HG02642 (cell line): ENCODE measurements at regions not wholly inside any gene's neighbourhood (a gene's known extent, or its start where the extent isn't known, plus 50 kb on each side); places are given as distances from the start of the nearest gene placed in this dataset.
A peak's percentile ranks its signal among the peaks of the same experiment; 100 is the strongest.
"Not testable (repeated sequence)": the region's sequence is repeated elsewhere in the genome, so short reads cannot be mapped to it uniquely, and the experiment has no call there.

Source experiments
- ATAC-seq: cut with Tn5 transposase; IDR thresholded peaks from one replicate; pipeline ENCODE4 v1.9.1; 2021; ENCODE audit warnings: mild to moderate bottlenecking; ENCODE audit not compliant: unreplicated experiment, poor library complexity

DNA sequence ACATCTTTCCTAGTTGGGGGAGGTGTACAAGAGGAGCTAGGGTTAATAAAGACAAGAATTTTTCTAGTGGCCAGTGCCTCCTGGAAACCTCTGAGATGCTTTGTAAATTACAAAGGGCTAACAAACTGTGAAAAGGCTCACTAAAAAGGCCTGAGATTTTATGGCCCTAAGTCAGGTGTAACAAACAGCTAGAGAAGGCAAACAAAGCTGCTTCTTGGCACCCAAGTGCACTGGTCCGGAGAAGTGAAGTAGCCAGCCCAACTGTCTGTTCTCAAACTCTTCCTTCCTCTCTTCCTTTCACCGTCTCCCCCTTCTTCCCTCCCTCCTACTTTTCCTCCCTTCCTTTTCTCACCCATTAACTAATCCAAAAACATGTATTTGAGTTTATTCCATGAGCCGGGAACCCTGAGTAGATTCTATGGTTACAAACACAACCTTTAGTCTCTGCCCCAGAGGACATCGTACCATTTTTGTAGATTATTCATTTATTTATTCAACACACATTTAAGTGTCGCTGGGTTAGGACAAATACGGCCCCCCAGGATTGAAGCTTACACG is 143.4 kb upstream of the PCGF5 start:
- ATAC-seq, result no peak

DNA sequence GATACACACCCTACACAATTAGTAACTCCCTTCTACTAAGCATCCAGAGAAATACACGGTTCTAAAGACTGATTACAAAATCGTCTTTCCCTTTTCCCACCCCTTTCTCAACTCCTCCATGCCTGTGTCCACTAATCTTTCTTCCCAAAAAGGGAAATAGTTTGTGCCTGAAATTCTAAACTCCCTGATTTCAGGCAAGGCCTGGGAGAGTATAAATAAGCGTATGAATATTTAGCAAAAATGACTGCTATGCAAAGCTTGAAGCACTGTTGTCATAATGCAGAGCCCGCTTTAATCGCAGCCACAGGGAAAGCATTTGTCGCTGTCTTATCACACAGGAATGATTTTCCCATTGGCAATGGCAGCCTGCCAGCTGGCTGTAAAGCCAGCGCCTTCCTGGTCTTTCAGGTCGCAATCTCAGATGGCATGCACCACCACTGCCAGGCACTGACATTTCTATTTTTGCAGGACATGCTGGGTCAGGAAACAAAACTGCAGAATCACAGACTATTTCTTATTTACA is 142.9 kb upstream of the PCGF5 start:
- no peak for ATAC-seq

DNA sequence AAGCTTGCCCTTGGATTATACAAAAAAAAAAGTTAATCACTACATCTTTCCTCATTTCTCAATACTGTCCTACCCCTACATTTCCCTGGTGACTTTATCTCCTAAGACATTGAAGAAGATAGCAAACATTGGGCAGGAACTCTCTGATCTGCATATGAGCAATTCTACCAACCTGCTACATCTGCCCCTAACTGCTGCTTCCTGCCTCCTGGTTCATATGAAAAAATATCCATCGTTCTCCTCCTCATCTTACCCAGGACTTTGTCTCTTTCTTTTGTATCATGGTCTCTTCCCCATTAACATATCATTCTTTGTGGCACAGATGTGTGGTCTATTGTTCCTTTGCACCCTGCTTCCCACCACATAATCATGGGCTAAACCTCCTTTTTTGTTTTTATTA is 139.7 kb upstream of the PCGF5 start:
- no peak for ATAC-seq

DNA sequence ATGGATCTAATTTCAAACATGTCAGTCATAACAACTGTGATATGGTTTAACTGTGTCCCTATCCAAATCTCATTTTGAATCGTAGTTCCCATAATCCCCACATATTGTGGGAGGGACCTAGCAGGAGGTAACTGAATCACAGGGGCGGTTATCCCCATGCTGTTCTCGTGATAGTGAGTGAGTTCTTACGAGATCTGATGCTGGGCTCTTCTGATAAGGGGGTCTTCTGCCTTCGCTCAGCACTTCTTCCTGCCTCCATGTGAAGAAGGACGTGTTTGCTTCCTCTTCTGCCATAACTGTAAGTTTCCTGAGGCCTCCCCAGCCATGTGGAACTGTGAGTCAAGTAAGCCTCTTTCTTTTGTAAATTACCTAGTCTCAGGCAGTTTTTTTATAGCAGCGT is 138.0 kb upstream of the PCGF5 start:
- no peak for ATAC-seq

DNA sequence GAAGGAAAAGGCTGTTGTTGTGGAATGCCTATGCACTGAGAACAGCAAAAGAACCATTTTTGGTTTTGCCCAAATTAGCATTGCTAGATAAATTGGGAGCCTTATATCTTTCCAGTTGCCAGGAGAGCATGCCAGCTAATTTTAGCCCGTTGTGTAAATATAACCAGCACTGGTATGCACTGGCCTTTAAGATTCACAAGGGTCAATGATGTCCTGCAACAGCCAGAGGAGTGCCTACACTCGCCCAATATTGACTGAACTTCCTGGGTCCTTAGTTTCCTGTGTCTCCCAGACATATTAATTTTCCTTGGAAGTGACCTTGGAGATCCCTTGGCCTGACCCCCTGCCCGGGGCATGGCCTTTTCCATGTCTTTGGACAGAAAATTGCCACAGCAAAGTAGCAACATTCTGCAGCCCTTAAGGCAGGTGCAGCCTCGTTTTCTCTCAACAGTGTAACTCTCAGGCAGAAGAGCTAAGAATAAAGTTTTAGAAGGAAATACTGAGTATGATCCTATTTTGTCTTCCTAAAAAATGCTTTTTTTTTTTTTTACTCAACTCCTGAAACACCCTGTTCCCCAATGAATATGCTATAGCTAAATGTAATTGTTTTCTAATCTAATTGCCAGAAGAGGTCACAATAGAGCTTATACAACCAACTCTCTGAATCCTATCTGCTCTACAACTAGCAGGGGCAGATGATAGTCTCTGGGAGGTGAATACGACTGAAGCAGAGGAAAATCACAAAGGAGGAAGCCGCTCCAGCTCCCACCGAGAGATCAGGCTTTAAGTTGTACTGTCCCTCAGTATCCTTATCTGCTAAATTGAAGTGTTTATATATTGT is 131.9 kb upstream of the PCGF5 start:
- no peak for ATAC-seq

DNA sequence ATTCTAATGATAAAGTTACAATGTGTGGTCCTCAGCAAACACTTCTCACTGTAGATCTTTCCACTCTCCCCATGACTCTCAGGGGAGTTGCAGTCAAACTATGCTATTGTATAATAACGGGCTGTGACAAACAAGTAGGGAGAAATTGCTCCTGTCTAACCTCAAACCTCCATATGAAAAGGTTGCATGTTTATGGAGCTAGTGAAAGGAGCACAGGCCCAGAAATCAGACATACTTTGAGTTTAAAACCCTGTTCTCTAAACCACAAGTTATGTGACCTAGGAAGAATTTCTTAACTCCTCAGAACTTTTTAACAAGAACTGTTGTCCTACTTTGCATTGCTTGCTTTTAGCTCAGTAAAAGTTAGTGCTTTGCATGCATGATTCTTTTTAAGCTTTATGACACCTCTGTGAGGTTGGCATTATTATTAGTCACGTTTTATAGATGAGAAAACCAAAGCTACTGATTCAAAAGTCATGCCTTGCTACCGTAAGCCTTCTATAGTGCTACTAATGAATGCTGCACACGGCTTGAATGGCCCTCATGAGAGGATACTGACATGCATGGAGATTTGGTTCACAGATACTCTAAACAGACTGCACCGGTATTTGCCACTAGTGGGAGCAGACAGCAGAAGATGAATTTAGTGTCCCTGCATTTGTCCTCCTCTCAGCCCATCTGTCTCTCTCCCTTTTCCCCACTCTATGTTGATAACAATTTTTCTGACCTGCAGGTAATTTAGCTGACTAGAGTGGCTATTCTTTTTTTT is 129.5 kb upstream of the PCGF5 start:
- no peak for ATAC-seq

DNA sequence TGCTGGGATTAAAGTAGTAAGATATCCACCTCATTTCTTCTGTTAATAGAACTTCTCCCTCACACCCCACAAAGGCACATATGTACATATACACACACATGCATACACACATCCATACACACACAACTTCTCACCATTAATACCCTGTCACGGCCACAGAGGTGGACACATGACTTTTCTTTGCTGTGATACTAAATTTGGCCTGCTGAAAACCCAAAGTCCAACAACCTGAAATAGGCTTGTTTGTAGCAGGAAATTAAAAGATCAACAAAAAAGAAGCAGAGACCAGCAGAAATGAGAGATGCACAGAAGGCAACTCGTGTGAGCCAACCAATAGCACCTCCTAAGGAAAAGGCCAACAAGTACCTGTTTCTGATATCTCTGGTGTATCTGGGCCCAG is 128.7 kb upstream of the PCGF5 start:
- no peak for ATAC-seq

DNA sequence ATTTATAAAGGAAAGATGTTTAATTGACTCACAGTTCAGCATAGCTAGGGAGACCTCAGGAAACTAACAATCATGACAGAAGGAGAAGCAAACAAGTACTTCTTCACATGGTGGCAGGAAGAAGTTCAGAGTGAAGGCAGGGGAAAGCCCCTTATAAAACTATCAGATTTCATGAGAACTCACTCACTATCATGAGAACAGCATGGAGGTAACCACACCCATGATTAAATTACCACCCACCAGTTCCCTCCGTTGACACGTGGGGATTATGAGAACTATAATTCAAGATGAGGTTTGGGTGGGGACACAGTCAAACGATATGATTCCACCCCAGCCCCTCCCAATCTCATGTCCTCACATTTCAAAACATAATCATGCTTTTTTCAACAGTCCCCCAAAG is 124.2 kb upstream of the PCGF5 start:
- no peak for ATAC-seq

DNA sequence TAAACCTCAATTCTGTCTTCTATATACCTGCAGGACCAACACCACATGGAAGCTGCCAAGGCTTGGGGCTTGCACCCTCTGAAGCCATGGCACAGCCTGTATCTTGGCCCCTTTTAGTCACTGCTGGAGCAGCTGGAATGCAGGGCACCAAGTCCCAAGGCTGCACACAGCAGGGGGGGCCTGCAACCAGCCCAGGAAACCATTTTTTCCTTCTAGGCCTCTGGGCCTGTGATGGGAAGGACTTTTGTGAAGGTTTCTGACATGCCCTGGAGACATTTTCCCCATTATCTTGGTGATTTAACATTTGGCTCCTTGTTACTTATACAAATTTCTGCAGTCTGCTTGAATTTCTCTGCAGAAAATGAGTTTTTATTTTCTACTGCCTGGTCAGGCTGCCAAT is 123.2 kb upstream of the PCGF5 start:
- ATAC-seq, result no peak

DNA sequence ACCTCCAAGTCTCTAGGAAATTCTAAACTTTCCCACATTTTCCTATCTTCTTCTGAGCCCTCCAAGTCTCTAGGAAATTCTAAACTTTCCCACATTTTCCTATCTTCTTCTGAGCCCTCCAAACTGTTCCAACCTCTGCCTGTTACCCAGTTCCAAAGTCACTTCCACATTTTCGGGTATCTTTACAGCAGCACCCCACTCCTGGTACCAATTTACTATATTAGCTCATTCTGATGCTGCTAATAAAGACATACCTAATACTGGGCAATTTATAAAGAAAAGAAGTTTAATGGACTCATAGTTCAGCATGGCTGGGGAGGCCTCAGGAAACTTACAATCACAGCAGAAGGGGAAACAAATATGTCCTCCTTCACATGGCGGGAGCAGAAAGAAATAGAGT is 122.4 kb upstream of the PCGF5 start:
- not testable (repeated sequence) for ATAC-seq

DNA sequence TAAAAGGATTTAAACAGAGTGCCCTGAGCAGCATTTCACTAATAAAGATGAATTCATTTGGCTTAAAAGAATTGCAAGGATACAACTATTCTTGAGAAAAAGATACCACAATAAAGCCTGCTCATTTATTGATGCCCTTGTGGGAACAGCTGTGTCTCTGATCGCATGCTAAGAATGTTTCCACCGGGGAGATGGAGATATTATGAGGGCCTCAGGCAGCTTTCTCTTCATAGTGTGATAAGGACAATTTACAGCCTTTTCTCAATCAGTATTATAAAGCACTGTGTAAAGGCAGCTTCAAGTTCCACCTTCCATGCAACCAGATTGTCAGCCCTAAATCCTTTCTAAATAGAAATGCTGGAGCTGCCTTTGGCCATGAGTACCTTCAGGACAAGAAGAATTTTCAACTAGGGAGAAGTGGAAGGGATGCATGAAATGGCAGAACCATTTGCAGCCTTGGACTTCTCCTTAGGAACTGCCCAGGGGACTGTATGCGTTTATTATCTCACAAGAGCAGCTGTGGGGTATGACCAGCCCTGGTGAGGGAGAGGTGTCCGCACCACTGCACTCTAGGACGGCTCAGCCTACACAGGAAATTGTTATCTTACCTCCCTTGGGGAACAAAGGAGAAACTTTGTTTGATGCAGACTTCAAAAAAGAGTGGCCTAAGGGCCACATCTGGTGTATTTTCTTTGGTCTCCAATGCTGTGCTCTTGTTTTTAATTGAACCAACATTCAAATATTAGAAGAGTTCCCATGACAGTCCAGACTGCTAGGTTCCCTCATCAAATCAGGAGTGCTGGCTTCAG is 116.9 kb upstream of the PCGF5 start:
- peak; percentile 75 for ATAC-seq

DNA sequence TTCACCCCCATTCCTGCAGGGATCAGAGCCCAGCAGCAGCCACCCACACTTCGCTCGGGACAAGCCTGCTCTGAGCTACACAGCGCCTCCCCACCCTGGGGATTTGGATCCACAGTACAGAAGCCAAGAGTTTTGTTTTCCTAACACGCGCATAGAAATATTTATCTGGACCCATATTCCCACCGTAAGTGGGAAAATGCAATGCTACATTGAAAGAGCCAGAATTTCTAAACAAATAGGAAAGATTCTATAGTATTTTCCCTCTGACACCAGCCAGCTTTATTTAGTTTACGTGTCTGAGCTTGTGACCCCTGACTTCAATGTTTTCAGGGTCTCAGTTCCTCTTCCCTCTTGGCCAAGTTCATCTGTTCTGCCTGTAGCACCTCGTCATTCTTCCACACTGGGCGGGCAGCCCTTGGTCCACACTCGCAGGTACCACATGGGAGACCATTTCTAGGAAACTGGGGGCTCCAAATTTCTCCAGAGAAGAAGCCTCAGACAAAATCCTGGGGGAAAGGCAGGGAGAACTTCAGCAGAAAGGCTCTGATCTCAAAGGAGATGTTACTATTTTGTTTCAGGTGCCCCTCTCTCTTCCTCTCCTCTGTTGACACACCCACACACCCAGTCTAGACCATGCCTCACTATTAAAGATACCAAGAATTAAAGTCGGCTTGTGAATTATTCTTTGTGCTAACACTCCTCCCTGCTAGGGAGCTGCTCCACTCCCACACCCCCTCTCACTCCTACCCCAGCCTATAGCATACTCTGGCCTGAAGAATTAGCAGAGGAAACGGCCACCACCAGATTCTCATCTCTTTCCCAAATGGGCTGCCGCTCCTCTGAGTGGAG is 116.0 kb upstream of the PCGF5 start:
- peak; percentile 29 for ATAC-seq

DNA sequence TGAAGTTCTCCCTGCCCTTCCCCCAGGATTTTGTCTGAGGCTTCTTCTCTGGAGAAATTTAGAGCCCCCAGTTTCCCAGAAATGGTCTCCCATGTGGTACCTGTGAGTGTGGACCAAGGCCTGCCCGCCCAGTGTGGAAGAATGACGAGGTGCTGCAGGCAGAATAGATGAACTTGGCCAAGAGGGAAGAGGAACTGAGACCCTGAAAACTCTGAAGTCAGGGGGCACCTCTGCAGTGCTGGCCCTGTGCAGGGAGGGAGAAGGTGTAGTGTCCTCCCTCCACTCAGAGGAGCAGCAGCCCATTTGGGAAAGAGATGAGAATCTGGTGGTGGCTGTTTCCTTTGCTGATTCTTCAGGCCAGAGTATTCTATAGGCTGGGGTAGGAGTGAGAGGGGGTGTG is 115.2 kb upstream of the PCGF5 start:
- no peak for ATAC-seq

DNA sequence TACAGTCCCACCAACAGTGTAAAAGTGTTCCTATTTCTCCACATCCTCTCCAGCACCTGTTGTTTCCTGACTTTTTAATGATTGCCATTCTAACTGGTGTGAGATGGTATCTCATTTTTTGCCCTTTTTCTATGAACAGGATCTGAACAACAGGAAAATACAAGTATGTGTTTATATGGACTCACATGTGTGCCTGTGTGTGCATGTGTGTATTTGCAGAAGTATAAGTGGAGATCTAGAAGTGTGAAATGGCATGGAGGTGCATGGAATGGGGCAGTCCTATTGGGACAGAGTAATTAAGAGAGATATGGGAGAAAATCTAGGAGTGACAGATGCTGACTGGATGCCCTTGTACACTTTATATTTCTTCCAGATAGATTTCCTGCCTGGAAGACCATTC is 111.6 kb upstream of the PCGF5 start:
- ATAC-seq, result no peak

DNA sequence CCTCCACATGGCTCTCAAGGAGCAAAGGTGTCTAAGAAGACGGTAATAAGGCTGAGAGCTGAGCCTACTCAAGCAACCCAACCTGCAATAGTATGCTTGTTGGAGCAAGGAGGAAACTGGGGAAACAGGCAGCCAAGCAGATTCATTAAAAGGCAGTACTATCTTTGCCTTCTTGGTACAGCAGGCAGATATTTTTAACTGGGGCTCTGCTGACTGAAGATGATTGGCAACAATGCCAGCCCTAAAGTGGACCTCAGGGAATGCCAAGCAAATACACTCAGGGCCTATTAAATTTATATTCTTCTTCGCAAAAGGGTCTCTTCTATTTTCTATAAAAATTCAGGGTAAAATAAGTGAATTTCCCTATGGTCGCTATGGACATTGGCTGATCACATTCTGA is 109.4 kb upstream of the PCGF5 start:
- no peak for ATAC-seq

DNA sequence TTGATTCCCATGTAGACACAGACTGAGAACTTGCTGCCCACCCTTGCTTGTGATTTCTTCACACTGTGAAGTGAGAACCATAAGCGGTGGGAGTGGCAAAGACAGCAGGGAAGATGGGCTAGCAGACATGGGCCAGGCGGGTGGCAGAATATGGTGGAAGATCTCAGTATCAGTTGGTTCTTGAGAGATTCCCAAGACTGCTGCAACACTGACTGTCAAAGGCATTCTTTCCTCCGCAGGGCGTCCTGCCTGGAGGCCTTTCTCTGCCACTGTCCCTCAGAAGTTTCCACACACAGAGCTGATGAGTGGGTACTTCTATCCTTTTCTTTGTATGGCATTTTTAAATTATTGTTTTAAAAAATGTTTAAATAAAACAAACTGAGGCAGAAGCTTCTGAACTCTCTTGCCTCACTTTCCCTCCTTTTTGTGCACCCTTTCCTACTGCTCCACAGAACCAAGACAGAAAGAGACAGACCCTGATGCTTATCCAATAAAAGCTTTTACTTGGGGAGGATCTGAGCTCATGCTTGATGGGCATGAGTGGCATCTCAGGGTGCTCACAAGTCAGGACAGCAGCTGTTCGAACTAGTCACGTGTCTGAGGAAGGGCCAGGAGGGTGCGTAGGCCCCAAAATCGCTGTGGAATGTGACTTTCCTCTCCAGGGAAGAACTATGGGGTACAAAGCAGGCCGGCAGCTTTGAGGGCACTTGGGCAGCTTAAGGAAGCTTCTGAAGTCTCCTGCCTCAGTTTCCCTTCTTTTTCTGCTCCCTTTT is 104.7 kb upstream of the PCGF5 start:
- no peak for ATAC-seq

DNA sequence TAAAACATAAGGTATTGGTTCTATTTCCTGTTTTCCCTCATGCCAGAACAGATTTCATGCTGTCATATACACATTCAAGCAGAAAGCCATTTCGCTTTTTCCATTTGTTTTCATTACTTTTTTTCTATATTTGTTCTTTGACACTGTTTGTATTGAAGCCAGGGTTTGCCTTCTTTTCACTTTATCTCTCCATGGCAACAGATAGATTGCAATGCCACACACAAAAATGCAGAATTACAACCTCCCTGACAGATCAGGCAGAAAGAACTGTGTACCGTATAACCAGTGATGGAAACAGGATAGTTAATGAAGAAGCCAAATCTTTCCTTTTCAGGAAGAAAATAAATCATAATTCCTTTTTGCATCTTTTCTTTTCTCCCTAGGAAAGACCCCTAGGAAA is 103.0 kb upstream of the PCGF5 start:
- no peak for ATAC-seq

DNA sequence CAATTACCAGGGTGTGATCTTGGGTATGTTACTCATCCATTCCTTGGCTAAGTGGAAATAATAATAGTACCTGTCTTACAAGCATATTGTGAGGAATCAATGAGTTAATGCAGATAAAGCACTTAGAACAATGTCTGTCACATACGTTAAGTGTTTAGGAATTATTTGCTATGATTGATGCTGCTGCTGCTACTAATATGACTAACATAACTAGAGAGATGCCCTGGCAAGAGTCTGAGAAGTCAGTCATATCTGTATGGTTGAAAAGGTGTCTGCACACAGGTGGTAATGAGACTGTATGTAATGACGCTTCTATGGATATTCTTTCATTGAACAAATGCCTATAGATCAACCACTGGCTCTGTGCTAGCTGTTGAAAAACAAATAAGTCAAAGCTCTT is 100.1 kb upstream of the PCGF5 start:
- ATAC-seq, result no peak

DNA sequence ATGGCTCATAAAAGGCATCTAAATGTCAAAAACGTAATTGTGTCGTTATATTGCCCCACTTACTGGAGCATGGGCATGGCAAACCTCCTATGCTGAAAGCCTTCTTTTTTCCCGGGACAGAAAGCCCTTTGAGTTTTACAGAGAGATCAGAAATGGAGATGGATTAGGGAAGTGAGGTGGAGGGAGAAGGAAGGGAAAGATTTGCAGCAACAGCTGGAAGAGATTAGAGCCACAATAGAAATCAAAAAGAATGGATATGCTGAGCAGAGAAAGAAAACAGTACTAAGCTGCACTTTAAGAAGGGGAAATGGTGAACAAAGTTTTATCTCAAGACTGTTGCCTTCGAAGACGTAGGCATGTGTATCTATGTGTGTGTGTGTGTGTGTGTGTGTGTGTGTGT is 97.2 kb upstream of the PCGF5 start:
- no peak for ATAC-seq
